ENCODE measurements at regions not wholly inside any gene's neighbourhood (a gene's known extent, or its start where the extent isn't known, plus 50 kb on each side); places are given as distances from the start of the nearest gene placed in this dataset.

- TF ChIP-seq CTCF (IDR thresholded peaks at IDR 0.05): no peak
- TF ChIP-seq POLR2A (IDR thresholded peaks at IDR 0.05): no peak
These were observed 344.6 kb downstream of the RFC3 start for GRCh38 chr13:34162544-34162933.

All from heart left ventricle (tissue), 13 donors.